ENCODE measurements at regions not wholly inside any gene's neighbourhood (a gene's known extent, or its start where the extent isn't known, plus 50 kb on each side); places are given as distances from the start of the nearest gene placed in this dataset.

DNA sequence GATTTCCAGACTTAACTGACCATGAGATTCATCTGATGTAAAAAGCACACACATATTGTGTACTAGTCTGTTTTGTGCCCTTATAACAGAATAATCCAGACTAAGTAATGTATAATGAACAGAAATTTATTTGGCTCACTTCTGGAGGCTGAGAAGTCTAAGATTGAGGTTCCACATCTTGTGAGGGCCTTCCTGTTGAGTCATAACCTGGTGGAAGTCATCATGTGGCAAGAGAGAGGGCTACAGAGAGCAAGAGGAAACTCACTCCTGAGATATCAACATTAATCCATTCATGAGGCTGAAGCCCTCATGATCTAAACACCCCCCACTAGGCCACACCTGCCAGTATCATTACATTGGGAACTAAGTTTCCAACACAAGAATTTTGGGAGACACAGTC is 977.6 kb downstream of the MCTP2 start:
- ATAC-seq (ENCODE audit: low FRiP score) (no peak), DNase-seq (no peak)
- H3K4me1 ChIP-seq (ENCODE audit: control insufficient read depth in 1 of 2, insufficient read depth in 2 of 2, low read length in 2 of 2), result no peaks in the 10 kb centered on the region
- intact Hi-C loops (cut with DNase I), result no loop called here
- H3K36me3 ChIP-seq (ENCODE audit: control insufficient read depth in 1 of 2, insufficient read depth in 2 of 2, low read length in 1 of 2), result no peaks in the 10 kb centered on the region
- no peaks in the 10 kb centered on the region for H3K9me3 ChIP-seq (ENCODE audit: control insufficient read depth, low read length)
- H3K4me3 ChIP-seq (ENCODE audit: low read length in 2 of 2), result no peak overlapping the region
- no peaks in the 10 kb centered on the region for H3K27me3 ChIP-seq (ENCODE audit: control insufficient read depth in 1 of 2, insufficient read depth in 2 of 2, low read length in 1 of 2)
- H3K27ac ChIP-seq (ENCODE audit: low read depth in 1 of 2, low read length in 2 of 2), result no peak overlapping the region

DNA sequence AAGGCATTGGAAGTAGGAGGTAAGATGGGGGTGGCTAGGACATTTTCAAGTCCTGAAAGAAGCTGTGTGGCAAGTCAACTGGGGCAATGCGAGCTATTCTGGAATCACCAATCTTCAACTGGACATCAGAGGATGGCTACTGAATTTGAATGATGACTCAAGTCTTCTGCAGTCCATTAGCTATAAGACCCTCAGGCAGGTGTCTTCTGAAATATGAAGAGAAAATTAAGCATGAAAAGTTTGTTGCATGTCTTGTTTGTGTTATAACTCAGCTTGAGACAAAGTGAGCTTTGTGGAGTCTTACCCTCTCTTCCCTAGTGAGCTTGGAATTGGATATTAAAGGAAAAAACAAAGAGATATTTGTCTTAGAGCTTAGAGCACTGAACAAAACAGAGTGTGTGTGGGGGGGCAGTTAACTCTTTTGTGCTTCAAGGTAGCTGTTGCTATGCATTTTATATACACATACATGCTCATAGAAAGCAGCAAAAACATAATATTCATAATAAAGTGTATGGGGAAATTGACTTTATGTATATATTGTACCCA is 979.1 kb downstream of the MCTP2 start:
- no peaks in the 10 kb centered on the region for H3K4me1 ChIP-seq (ENCODE audit: control insufficient read depth in 1 of 2, insufficient read depth in 2 of 2, low read length in 2 of 2)
- no peak overlapping the region for H3K27ac ChIP-seq (ENCODE audit: low read depth in 1 of 2, low read length in 2 of 2)
- 88 to 90% methylated on average over 1 of the region's 1 CpG for WGBS, 2 donors
- H3K36me3 ChIP-seq (ENCODE audit: control insufficient read depth in 1 of 2, insufficient read depth in 2 of 2, low read length in 1 of 2), result no peaks in the 10 kb centered on the region
- ATAC-seq (ENCODE audit: low FRiP score), result no peak
- H3K4me3 ChIP-seq (ENCODE audit: low read length in 2 of 2), result no peak overlapping the region
- no peak for DNase-seq
- intact Hi-C loops (cut with DNase I), result no loop called here
- H3K9me3 ChIP-seq (ENCODE audit: control insufficient read depth, low read length), result no peaks in the 10 kb centered on the region
- H3K27me3 ChIP-seq (ENCODE audit: control insufficient read depth in 1 of 2, insufficient read depth in 2 of 2, low read length in 1 of 2), result no peaks in the 10 kb centered on the region

DNA sequence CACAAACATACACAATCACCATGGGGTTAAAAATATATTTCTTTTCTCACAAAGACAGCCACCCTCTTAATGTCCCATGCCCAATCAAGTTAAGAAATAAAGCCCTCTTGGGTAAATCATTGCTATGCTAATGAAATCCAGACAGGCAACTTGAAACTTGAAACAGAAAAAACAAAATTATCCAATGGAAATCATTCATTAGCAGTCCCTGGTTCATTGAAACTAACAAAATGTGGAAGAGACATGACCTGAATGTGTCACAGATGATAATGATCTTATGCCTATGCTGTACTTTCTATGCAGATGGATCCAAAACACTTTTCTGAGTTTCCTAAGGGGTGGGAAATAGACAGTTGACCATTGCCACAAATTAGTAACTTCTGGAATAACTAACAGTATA is 983.7 kb downstream of the MCTP2 start:
- Histone ChIP-seq H3K9me3 (ENCODE audit: control insufficient read depth, low read length) (no peaks in the 10 kb centered on the region), H3K27me3 (ENCODE audit: control insufficient read depth in 1 of 2, insufficient read depth in 2 of 2, low read length in 1 of 2) (no peaks in the 10 kb centered on the region), H3K4me1 (ENCODE audit: control insufficient read depth in 1 of 2, insufficient read depth in 2 of 2, low read length in 2 of 2) (no peaks in the 10 kb centered on the region), H3K27ac (ENCODE audit: low read depth in 1 of 2, low read length in 2 of 2) (no peak overlapping the region), H3K4me3 (ENCODE audit: low read length in 2 of 2) (no peak overlapping the region), H3K36me3 (ENCODE audit: control insufficient read depth in 1 of 2, insufficient read depth in 2 of 2, low read length in 1 of 2) (no peaks in the 10 kb centered on the region)
- no peak for DNase-seq
- ATAC-seq (ENCODE audit: low FRiP score), result no peak
- intact Hi-C loops (cut with DNase I), result no loop called here

DNA sequence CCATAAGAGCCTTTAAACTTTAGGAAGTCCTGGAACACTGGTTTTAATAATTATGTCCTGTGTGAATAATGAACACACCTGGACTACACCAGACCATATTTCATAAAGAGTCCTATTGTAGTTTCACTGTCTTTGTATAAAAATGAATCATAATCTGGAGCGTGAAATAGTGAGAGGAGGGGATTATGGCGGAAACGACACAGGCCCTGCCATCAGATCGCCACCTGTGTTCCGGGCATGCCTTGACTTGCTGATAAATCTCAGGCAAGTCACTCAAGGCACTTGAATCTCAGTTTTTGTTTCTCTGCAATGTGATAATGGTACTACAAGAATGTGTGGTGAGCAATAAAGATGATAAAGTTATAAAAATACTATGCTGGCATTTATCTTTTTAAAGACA is 995.5 kb downstream of the MCTP2 start:
- intact Hi-C loops (cut with DNase I), result loop anchor here in 1 of 2 donors (5.0 kb wide), 1 partner anchor 50 kb away; no protein-coding TSS in a partner anchor
- Histone ChIP-seq H3K27ac (ENCODE audit: low read depth in 1 of 2, low read length in 2 of 2) (no peak overlapping the region), H3K9me3 (ENCODE audit: control insufficient read depth, low read length) (peaks cover 2% of the 10 kb centered on the region), H3K4me3 (ENCODE audit: low read length in 2 of 2) (no peak overlapping the region), H3K36me3 (ENCODE audit: control insufficient read depth in 1 of 2, insufficient read depth in 2 of 2, low read length in 1 of 2) (no peaks in the 10 kb centered on the region), H3K4me1 (ENCODE audit: control insufficient read depth in 1 of 2, insufficient read depth in 2 of 2, low read length in 2 of 2) (no peaks in the 10 kb centered on the region), H3K27me3 (ENCODE audit: control insufficient read depth in 1 of 2, insufficient read depth in 2 of 2, low read length in 1 of 2) (no peaks in the 10 kb centered on the region)
- no peak for DNase-seq
- ATAC-seq (ENCODE audit: low FRiP score), result no peak
- 94% methylated on average over 5 of the region's 5 CpGs for WGBS, 2 donors

DNA sequence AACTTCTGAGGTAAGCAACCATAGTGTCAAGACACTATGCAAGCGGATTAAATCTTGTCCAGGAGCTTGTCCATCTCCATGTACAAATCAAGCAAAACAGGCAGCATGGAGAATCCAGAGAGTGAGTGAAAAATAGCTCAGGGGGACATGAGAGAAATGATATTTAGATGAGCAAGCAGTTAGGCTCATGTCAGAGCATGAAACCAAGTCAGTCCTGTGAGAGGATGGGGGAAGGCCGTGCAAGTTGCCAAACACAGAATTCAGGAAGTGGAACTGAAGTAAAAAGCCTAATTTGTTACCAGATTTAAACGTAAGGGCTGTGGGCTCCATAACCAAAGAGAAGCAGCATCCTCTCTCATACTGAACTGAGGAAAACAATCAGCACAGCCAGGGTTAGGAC is 995.9 kb downstream of the MCTP2 start:
- DNase-seq, result no peak
- H3K36me3 ChIP-seq (ENCODE audit: control insufficient read depth in 1 of 2, insufficient read depth in 2 of 2, low read length in 1 of 2), result no peaks in the 10 kb centered on the region
- peaks cover 2% of the 10 kb centered on the region for H3K9me3 ChIP-seq (ENCODE audit: control insufficient read depth, low read length)
- WGBS, 2 donors, result 59 to 63% methylated on average over 3 of the region's 3 CpGs
- H3K4me1 ChIP-seq (ENCODE audit: control insufficient read depth in 1 of 2, insufficient read depth in 2 of 2, low read length in 2 of 2), result no peaks in the 10 kb centered on the region
- H3K27ac ChIP-seq (ENCODE audit: low read depth in 1 of 2, low read length in 2 of 2), result no peak overlapping the region
- ATAC-seq (ENCODE audit: low FRiP score), result no peak
- no peaks in the 10 kb centered on the region for H3K27me3 ChIP-seq (ENCODE audit: control insufficient read depth in 1 of 2, insufficient read depth in 2 of 2, low read length in 1 of 2)
- H3K4me3 ChIP-seq (ENCODE audit: low read length in 2 of 2), result no peak overlapping the region
- intact Hi-C loops (cut with DNase I), result loop anchor here in 1 of 2 donors (5.0 kb wide), 1 partner anchor 50 kb away; no protein-coding TSS in a partner anchor

DNA sequence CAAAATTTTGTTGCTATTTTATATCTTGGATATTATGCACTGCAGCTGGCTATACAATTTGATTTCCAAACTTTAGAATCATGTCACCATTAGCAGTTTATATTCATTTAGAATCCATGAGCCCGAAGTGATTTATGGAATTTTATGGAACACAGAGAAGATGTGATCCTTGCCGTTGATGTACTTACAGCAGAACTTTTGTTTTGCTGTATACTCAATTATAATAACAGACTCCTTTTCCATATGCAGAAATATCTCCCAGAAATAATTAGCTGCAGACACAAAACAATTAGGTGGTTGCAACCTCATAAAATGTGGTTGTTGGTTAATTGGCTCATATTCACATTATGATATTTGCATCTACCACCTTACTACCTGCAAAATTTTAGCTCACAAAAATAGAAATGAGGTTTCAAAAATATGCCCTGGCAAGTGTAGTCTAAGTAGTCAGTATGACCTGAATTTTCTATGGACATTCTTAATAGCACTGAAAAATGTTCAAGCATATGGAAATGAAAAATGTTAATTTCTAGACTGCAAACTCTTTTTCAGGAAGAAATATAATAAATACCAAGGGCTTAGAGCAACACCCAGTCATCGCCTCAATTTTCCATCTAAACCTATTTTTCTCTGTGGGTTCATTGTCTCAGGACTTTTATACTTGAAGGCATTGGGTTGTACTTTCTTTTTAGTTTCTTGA is 997.6 kb downstream of the MCTP2 start:
- Histone ChIP-seq H3K27ac (ENCODE audit: low read depth in 1 of 2, low read length in 2 of 2) (no peak overlapping the region), H3K27me3 (ENCODE audit: control insufficient read depth in 1 of 2, insufficient read depth in 2 of 2, low read length in 1 of 2) (no peaks in the 10 kb centered on the region), H3K4me1 (ENCODE audit: control insufficient read depth in 1 of 2, insufficient read depth in 2 of 2, low read length in 2 of 2) (no peaks in the 10 kb centered on the region), H3K9me3 (ENCODE audit: control insufficient read depth, low read length) (no peaks in the 10 kb centered on the region), H3K4me3 (ENCODE audit: low read length in 2 of 2) (no peak overlapping the region), H3K36me3 (ENCODE audit: control insufficient read depth in 1 of 2, insufficient read depth in 2 of 2, low read length in 1 of 2) (no peaks in the 10 kb centered on the region)
- 86 to 92% methylated on average over 3 of the region's 3 CpGs for WGBS, 2 donors
- DNase-seq (no peak), ATAC-seq (ENCODE audit: low FRiP score) (no peak)
- intact Hi-C loops (cut with DNase I), result loop anchor here in 1 of 2 donors (5.0 kb wide), 1 partner anchor 52 kb away; no protein-coding TSS in a partner anchor

DNA sequence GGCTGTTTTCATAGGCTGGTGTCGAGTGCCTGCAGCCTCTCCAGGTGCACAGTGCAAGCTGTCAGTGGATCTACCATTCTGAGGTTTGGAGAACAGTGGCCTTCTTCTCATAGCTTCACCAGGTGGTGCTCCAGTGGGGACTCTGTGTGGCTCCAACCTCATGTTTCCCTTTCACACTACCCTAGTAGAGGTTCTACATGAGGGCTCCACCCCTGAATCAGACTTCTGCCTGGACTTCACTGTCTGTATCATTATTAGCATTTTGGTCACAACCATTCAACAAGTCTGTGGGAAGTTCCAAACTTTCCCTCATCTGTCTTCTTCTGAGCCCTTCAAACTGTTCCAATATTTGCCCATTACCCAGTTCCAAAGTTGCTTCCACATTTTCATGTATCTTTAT is 1003.7 kb downstream of the MCTP2 start:
- intact Hi-C loops (cut with DNase I), result no loop called here
- Histone ChIP-seq H3K36me3 (ENCODE audit: control insufficient read depth in 1 of 2, insufficient read depth in 2 of 2, low read length in 1 of 2) (no peaks in the 10 kb centered on the region), H3K9me3 (ENCODE audit: control insufficient read depth, low read length) (peaks cover 3% of the 10 kb centered on the region), H3K4me3 (ENCODE audit: low read length in 2 of 2) (no peak overlapping the region), H3K4me1 (ENCODE audit: control insufficient read depth in 1 of 2, insufficient read depth in 2 of 2, low read length in 2 of 2) (peaks cover 0 to 2% of the 10 kb centered on the region in 2 donors), H3K27me3 (ENCODE audit: control insufficient read depth in 1 of 2, insufficient read depth in 2 of 2, low read length in 1 of 2) (no peaks in the 10 kb centered on the region), H3K27ac (ENCODE audit: low read depth in 1 of 2, low read length in 2 of 2) (no peak overlapping the region)
- DNase-seq (no peak), ATAC-seq (ENCODE audit: low FRiP score) (no peak)
- 74 to 86% methylated on average over 1 of the region's 1 CpG for WGBS, 2 donors

DNA sequence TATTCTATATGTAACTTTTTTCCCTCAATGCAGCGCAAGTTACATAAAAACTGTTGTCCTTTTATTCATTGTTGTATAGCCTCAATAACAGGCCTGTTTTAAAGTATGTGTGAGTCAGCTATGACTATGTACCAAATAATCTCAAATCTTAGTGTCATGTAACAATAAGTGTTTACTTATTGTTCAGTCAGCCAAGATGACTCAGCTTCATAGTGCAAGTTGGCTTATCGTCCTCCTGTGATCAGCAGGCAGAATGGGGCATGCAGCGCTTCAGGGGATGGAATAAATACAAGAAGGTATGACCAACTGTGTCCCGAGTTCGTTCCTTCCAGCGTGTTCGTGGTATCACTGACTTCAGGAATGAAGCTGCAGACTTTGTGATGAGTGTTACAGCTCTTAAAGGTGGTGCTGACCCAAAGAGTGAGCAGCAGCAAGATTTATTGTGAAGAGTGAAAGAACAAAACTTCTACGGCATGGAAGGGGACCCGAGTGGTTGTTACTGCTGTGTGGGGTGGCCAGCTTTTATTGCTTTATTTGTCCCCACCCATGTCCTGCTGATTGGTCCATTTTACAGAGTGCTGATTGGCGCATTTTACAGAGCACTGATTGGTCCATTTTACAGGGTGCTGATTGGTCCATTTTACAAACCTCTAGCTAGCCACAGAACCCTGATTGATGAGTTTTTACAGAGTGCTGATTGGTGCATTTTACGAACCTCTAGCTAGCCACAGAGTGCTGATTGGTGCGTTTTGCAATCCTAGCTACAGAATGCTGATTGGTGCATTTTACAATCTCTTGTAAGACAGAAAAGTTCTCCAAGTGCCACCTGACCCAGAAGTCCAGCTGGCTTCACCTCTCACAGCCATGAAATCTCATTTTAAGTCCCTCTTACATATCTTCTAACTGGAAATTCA is 1016.0 kb downstream of the MCTP2 start:
- Histone ChIP-seq H3K36me3 (ENCODE audit: control insufficient read depth in 1 of 2, insufficient read depth in 2 of 2, low read length in 1 of 2) (no peaks in the 10 kb centered on the region), H3K9me3 (ENCODE audit: control insufficient read depth, low read length) (no peaks in the 10 kb centered on the region), H3K27ac (ENCODE audit: low read depth in 1 of 2, low read length in 2 of 2) (no peak overlapping the region), H3K4me1 (ENCODE audit: control insufficient read depth in 1 of 2, insufficient read depth in 2 of 2, low read length in 2 of 2) (peaks cover 0 to 2% of the 10 kb centered on the region in 2 donors), H3K4me3 (ENCODE audit: low read length in 2 of 2) (no peak overlapping the region), H3K27me3 (ENCODE audit: control insufficient read depth in 1 of 2, insufficient read depth in 2 of 2, low read length in 1 of 2) (no peaks in the 10 kb centered on the region)
- DNase-seq (no peak), ATAC-seq (ENCODE audit: low FRiP score) (no peak)
- intact Hi-C loops (cut with DNase I), result no loop called here
- 82 to 87% methylated on average over 12 of the region's 12 CpGs for WGBS, 2 donors

All from aorta (tissue), 5 donors.